Upper lobe of left lung (tissue), 4 donors: ENCODE measurements at regions not wholly inside any gene's neighbourhood (a gene's known extent, or its start where the extent isn't known, plus 50 kb on each side); places are given as distances from the start of the nearest gene placed in this dataset.

Experiments used
- POLR2A ChIP-seq, 4 donors: fragments of 450-650 bp; IDR thresholded peaks; one replicate each; pipeline ENCODE4 v1.5.1; 2016 to 2017; ENCODE audit warnings: antibody characterized with exemption in 4 of 4, mild to moderate bottlenecking in 2 of 4
- POLR2AphosphoS5 ChIP-seq, 2 donors: sonication (generic); formaldehyde crosslinking; IDR thresholded peaks; one replicate each; pipeline ENCODE4 v1.5.1; 2017; ENCODE audit warnings: antibody characterized with exemption in 2 of 2

DNA sequence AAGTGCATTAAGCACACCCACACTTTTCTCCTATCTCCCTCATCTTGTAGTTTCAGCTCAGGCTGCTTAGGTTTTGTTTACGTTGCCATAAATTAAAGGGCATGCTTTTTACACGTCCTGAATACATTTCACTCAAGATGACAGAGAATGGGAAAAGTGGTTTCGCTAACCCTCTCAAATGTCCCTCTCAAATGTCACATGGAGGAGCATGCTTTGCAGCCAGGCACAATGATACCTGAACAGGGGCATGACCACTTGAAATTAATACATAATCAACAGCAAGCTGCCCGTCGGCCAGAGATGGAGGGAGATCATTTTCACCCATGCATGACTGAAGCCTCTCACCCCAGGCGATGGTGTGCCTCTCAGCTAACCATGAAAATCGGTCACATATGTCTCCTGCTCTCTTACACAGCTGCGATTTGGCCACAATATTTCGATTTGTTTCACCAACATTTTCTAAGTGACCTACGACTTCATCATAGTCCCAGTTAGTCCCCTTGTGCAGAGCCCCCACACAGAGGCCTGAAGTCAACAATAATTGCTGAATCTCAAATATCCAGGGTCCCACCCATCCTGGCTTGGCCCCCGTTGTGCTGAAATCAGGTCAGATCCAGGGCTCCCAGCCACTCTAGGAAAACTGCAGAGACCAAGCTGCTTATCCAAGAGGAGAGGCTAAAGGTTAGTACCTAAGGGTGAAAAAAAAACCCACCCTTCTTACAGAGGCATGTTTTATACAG is 373.9 kb upstream of the NFE2L3 start:
- TF ChIP-seq POLR2AphosphoS5 (IDR thresholded peaks at IDR 0.05) = no peak
- no peak for TF ChIP-seq POLR2A (IDR thresholded peaks at IDR 0.05)
